ENCODE measurements at regions not wholly inside any gene's neighbourhood (a gene's known extent, or its start where the extent isn't known, plus 50 kb on each side); places are given as distances from the start of the nearest gene placed in this dataset.

GRCh38 chr7:110153222-110153621 lies 937.7 kb upstream of the LRRN3 start:
- Histone ChIP-seq H3K4me3 (ENCODE audit: low read depth in 1 of 3, low read length in 3 of 3) (no peak overlapping the region), H3K9me3 (ENCODE audit: control insufficient read depth in 4 of 4, low read length in 3 of 4) (peaks cover 0 to 12% (median 4%) of the 10 kb centered on the region in 4 donors), H3K4me1 (ENCODE audit: control insufficient read depth in 4 of 4, insufficient read depth in 4 of 4, low read length in 3 of 4) (no peaks in the 10 kb centered on the region), H3K27me3 (ENCODE audit: control insufficient read depth in 4 of 4, insufficient read depth in 4 of 4, low read length in 3 of 4) (no peaks in the 10 kb centered on the region), H3K9ac (ENCODE audit: low read depth in 1 of 2, low read length in 2 of 2) (no peak overlapping the region), H3K27ac (ENCODE audit: low read depth in 1 of 2, low read length in 2 of 2) (no peak overlapping the region), H3K36me3 (ENCODE audit: control insufficient read depth in 4 of 4, insufficient read depth in 3 of 4, low read depth in 1 of 4, low read length in 3 of 4) (no peaks in the 10 kb centered on the region)
- TF ChIP-seq NR2F2 (IDR thresholded peaks at IDR 0.05) (no peak), EGR1 (IDR thresholded peaks at IDR 0.05; ENCODE audit: low read depth in 2 of 2) (no peak), TAF1 (conservative IDR thresholded peaks at IDR 0.05) (no peak), FOXA1 (IDR thresholded peaks at IDR 0.05) (no peak), FOXA2 (IDR thresholded peaks at IDR 0.05) (no peak), RAD21 (IDR thresholded peaks at IDR 0.05) (no peak), RXRA (IDR thresholded peaks at IDR 0.05) (no peak)
- no peak for DNase-seq (ENCODE audit: low spot score)
- WGBS: 49% methylated on average over 3 of the region's 3 CpGs

- Histone ChIP-seq H3K9ac (ENCODE audit: low read depth in 1 of 2, low read length in 2 of 2) (no peak overlapping the region), H3K27me3 (ENCODE audit: control insufficient read depth in 4 of 4, insufficient read depth in 4 of 4, low read length in 3 of 4) (no peaks in the 10 kb centered on the region), H3K36me3 (ENCODE audit: control insufficient read depth in 4 of 4, insufficient read depth in 3 of 4, low read depth in 1 of 4, low read length in 3 of 4) (no peaks in the 10 kb centered on the region), H3K9me3 (ENCODE audit: control insufficient read depth in 4 of 4, low read length in 3 of 4) (no peaks in the 10 kb centered on the region), H3K27ac (ENCODE audit: low read depth in 1 of 2, low read length in 2 of 2) (no peak overlapping the region), H3K4me3 (ENCODE audit: low read depth in 1 of 3, low read length in 3 of 3) (no peak overlapping the region), H3K4me1 (ENCODE audit: control insufficient read depth in 4 of 4, insufficient read depth in 4 of 4, low read length in 3 of 4) (no peaks in the 10 kb centered on the region)
- DNase-seq (ENCODE audit: low spot score): no peak
- TF ChIP-seq GABPA (IDR thresholded peaks at IDR 0.05 in 1 of 2, conservative IDR thresholded peaks at IDR 0.05 in 1 of 2): no peak
- no peak for TF ChIP-seq JUND (IDR thresholded peaks at IDR 0.05)
- no peak for TF ChIP-seq FOXA2 (IDR thresholded peaks at IDR 0.05)
- TF ChIP-seq HNF4G (IDR thresholded peaks at IDR 0.05): no peak
- 89% methylated on average over 1 of the region's 1 CpG for WGBS
These were observed 934.4 kb upstream of the LRRN3 start for GRCh38 chr7:110156511-110156910.

GRCh38 chr7:110157631-110158362 lies 933.1 kb upstream of the LRRN3 start:
- no peaks in the 10 kb centered on the region for H3K4me1 ChIP-seq (ENCODE audit: control insufficient read depth in 4 of 4, insufficient read depth in 4 of 4, low read length in 3 of 4)
- H3K9me3 ChIP-seq (ENCODE audit: control insufficient read depth in 4 of 4, low read length in 3 of 4): no peaks in the 10 kb centered on the region
- 1% methylated on average over 1 of the region's 1 CpG for WGBS
- TF ChIP-seq, protein P1, sequence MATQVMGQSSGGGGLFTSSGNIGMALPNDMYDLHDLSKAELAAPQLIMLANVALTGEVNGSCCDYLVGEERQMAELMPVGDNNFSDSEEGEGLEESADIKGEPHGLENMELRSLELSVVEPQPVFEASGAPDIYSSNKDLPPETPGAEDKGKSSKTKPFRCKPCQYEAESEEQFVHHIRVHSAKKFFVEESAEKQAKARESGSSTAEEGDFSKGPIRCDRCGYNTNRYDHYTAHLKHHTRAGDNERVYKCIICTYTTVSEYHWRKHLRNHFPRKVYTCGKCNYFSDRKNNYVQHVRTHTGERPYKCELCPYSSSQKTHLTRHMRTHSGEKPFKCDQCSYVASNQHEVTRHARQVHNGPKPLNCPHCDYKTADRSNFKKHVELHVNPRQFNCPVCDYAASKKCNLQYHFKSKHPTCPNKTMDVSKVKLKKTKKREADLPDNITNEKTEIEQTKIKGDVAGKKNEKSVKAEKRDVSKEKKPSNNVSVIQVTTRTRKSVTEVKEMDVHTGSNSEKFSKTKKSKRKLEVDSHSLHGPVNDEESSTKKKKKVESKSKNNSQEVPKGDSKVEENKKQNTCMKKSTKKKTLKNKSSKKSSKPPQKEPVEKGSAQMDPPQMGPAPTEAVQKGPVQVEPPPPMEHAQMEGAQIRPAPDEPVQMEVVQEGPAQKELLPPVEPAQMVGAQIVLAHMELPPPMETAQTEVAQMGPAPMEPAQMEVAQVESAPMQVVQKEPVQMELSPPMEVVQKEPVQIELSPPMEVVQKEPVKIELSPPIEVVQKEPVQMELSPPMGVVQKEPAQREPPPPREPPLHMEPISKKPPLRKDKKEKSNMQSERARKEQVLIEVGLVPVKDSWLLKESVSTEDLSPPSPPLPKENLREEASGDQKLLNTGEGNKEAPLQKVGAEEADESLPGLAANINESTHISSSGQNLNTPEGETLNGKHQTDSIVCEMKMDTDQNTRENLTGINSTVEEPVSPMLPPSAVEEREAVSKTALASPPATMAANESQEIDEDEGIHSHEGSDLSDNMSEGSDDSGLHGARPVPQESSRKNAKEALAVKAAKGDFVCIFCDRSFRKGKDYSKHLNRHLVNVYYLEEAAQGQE (IDR thresholded peaks at IDR 0.05): no peak
- TF ChIP-seq HNF4A (conservative IDR thresholded peaks at IDR 0.05) (no peak), HNF4G (IDR thresholded peaks at IDR 0.05) (no peak), ZBTB33 (IDR thresholded peaks at IDR 0.05) (no peak), EGR1 (IDR thresholded peaks at IDR 0.05; ENCODE audit: low read depth in 2 of 2) (no peak), GABPA (IDR thresholded peaks at IDR 0.05 in 1 of 2, conservative IDR thresholded peaks at IDR 0.05 in 1 of 2) (no peak)
- H3K9ac ChIP-seq (ENCODE audit: low read depth in 1 of 2, low read length in 2 of 2): no peak overlapping the region
- no peaks in the 10 kb centered on the region for H3K27me3 ChIP-seq (ENCODE audit: control insufficient read depth in 4 of 4, insufficient read depth in 4 of 4, low read length in 3 of 4)
- no peaks in the 10 kb centered on the region for H3K36me3 ChIP-seq (ENCODE audit: control insufficient read depth in 4 of 4, insufficient read depth in 3 of 4, low read depth in 1 of 4, low read length in 3 of 4)
- H3K27ac ChIP-seq (ENCODE audit: low read depth in 1 of 2, low read length in 2 of 2): no peak overlapping the region
- no peak overlapping the region for H3K4me3 ChIP-seq (ENCODE audit: low read depth in 1 of 3, low read length in 3 of 3)
- DNase-seq (ENCODE audit: low spot score): no peak

Data from liver (tissue), 7 donors.